A549 (cell line): ENCODE measurements at regions not wholly inside any gene's neighbourhood (a gene's known extent, or its start where the extent isn't known, plus 50 kb on each side); places are given as distances from the start of the nearest gene placed in this dataset.

ENCODE experiments used
- CTCF ChIP-seq: fragments of >200 bp; sonication (Bioruptor Twin); formaldehyde crosslinking; IDR thresholded peaks from 3 replicates; pipeline ENCODE4 v1.5.1; 2016
- EP300 ChIP-seq, 2 experiments: fragments of >200 bp; sonication (Bioruptor Twin); formaldehyde crosslinking; IDR thresholded peaks; 2 replicates in 1 of 2; 3 replicates in 1 of 2; pipeline ENCODE4 v1.6.1; 2016 to 2017
- MAFK ChIP-seq: fragments of 450-650 bp; IDR thresholded peaks from 2 replicates; pipeline ENCODE4 v1.6.1; 2014; ENCODE audit not compliant: partially characterized antibody
- PHF8 ChIP-seq: fragments of 200-600 bp; sonication (generic); IDR thresholded peaks from 2 replicates; pipeline ENCODE4 v1.6.1; 2016; ENCODE audit warnings: low read depth, mild to moderate bottlenecking, antibody characterized with exemption, moderate library complexity, borderline replicate concordance
- POLR2A ChIP-seq: IDR thresholded peaks from 2 replicates; pipeline ENCODE4 v1.6.1; 2012; ENCODE audit warnings: mild to moderate bottlenecking, low read length
- RAD21 ChIP-seq, 2 experiments: fragments of >200 bp in 1 of 2; sonication (Bioruptor Twin) in 1 of 2; formaldehyde crosslinking in 1 of 2; IDR thresholded peaks in 1 of 2; conservative IDR thresholded peaks in 1 of 2; 2 replicates in 1 of 2; 3 replicates in 1 of 2; pipeline ENCODE4 v1.6.1; 2012 to 2018; ENCODE audit warnings: inconsistent platforms in 1 of 2
- RCOR1 ChIP-seq: fragments of 150-350 bp; IDR thresholded peaks from 2 replicates; pipeline ENCODE4 v1.6.1; 2014; ENCODE audit warnings: antibody characterized with exemption, low read length, low read depth
- TF ChIP-seq, protein P1 (sequence below): fragments of >200 bp; sonication (Bioruptor Twin); formaldehyde crosslinking; IDR thresholded peaks from 3 replicates; pipeline ENCODE4 v1.6.1; 2016

DNA sequence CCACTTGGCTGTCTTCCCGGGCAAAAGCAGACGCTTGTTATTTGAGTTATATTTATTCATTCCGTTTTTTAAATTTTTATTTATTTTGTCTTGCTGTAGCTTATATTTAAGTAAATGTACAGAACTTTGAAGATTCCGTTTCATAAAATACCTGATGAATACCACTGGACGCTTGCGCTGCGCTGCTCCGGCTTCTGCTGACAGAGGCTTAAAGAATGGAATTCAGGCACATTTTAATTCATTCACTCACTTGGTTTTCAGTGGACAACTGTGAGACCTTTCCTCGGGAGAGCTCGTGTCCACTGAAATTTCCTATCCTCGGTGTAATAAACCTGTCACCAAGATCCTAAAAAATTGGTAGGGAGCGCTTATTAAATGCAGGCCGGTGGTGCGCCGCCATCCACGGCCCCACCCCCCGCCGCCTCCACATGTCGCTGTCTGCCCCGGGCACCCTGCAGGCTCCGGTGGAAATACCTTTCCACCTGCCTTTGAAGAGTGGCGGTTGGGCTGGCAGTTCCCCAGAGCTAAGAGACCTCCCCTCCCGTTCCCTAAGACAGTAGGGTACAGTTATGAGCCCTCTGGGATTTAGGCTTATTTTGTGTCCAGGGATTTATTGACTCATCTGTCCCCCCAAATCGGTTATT is 62.5 kb upstream of the UBE2E1 start:
- no peak for TF ChIP-seq POLR2A
- no peak for TF ChIP-seq PHF8
- no peak for TF ChIP-seq CTCF
- TF ChIP-seq MAFK, result no peak
- TF ChIP-seq, protein P1, sequence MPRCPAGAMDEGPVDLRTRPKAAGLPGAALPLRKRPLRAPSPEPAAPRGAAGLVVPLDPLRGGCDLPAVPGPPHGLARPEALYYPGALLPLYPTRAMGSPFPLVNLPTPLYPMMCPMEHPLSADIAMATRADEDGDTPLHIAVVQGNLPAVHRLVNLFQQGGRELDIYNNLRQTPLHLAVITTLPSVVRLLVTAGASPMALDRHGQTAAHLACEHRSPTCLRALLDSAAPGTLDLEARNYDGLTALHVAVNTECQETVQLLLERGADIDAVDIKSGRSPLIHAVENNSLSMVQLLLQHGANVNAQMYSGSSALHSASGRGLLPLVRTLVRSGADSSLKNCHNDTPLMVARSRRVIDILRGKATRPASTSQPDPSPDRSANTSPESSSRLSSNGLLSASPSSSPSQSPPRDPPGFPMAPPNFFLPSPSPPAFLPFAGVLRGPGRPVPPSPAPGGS, result no peak
- TF ChIP-seq RAD21 (conservative IDR thresholded peaks at IDR 0.05 in 1 of 2, IDR thresholded peaks at IDR 0.05 in 1 of 2), result no peak
- no peak for TF ChIP-seq EP300 (IDR thresholded peaks at IDR 0.05)
- no peak for TF ChIP-seq RCOR1
